ENCODE measurements at regions not wholly inside any gene's neighbourhood (a gene's known extent, or its start where the extent isn't known, plus 50 kb on each side); places are given as distances from the start of the nearest gene placed in this dataset.

- no peak overlapping the region for H3K23ac ChIP-seq (ENCODE audit: insufficient read length, low read depth, low read length)
- H3K14ac ChIP-seq (ENCODE audit: insufficient read depth, low read length): no peak overlapping the region
- peak overlapping the region in 2 of 3 experiments; percentile 5 to 13; a peak in 2 of 7 replicates for H3K27ac Mint-ChIP-seq
- H3K79me2 ChIP-seq (ENCODE audit: insufficient read depth, low read length): no peaks in the 10 kb centered on the region
- H2BK12ac ChIP-seq (ENCODE audit: insufficient read length, low read depth, low read length): no peak overlapping the region
- WGBS (ENCODE audit: extremely low coverage, insufficient read length, low lambda C conversion rate): no CpG with 5 or more reads among the region's 10 CpGs
- H3K23me2 ChIP-seq (ENCODE audit: insufficient read length, low read depth, low read length, poor library complexity, severe bottlenecking): no peaks in the 10 kb centered on the region
- H3K9me3 Mint-ChIP-seq: no peaks in the 10 kb centered on the region
- no peaks in the 10 kb centered on the region for H4K20me1 ChIP-seq (ENCODE audit: control insufficient read depth, insufficient read depth, insufficient read length)
- H3K9ac ChIP-seq (ENCODE audit: extremely low read depth, insufficient read length, low read length): no peak overlapping the region
- H4K5ac ChIP-seq (ENCODE audit: insufficient read length, low read depth, low read length): no peak overlapping the region
- H2BK20ac ChIP-seq (ENCODE audit: low read depth, low read length, poor library complexity, severe bottlenecking): no peak overlapping the region
- H2AK5ac ChIP-seq (ENCODE audit: insufficient read length, low read length): no peak overlapping the region
- peaks cover 11% of the 10 kb centered on the region in 2 experiments; a peak in 3 of 4 replicates for H3K4me1 Mint-ChIP-seq
- no peaks in the 10 kb centered on the region for H3K27me3 ChIP-seq (ENCODE audit: insufficient read depth, low read length)
- no peak overlapping the region for H4K8ac ChIP-seq (replicated peaks; ENCODE audit: insufficient read length, low read depth, low read length)
- no peak overlapping the region for H2BK15ac ChIP-seq (ENCODE audit: low read depth, low read length)
- no peak overlapping the region for H2AFZ ChIP-seq (ENCODE audit: low read length)
- no peaks in the 10 kb centered on the region for H3K9me3 ChIP-seq (ENCODE audit: control insufficient read depth, low read depth, low read length)
- H3K4ac ChIP-seq (ENCODE audit: low read depth, low read length): no peak overlapping the region
- H2BK120ac ChIP-seq (ENCODE audit: low read depth, low read length, poor library complexity, severe bottlenecking): no peak overlapping the region
- no peaks in the 10 kb centered on the region for H3K36me3 Mint-ChIP-seq (ENCODE audit: insufficient read depth in 1 of 3, low read depth in 3 of 3)
- H2BK5ac ChIP-seq (ENCODE audit: insufficient read length, low read length): no peak overlapping the region
- no peak overlapping the region for H3K4me3 Mint-ChIP-seq
- H3T11ph ChIP-seq (ENCODE audit: low read length): no peak overlapping the region
- H3K27me3 Mint-ChIP-seq (ENCODE audit: low read depth): no peaks in the 10 kb centered on the region
- H3K4me1 ChIP-seq (ENCODE audit: insufficient read depth, low read length): no peaks in the 10 kb centered on the region
- H3K4me2 ChIP-seq (ENCODE audit: insufficient read depth, insufficient read length, low read length): no peak overlapping the region
- H3K56ac ChIP-seq (ENCODE audit: insufficient read length, low read depth, low read length): no peak overlapping the region
- no peak overlapping the region for H3K27ac ChIP-seq (ENCODE audit: insufficient read length, low read depth, low read length)
- no peaks in the 10 kb centered on the region for H3K79me1 ChIP-seq (ENCODE audit: insufficient read depth, low read depth, low read length, poor library complexity, severe bottlenecking)
- no peak overlapping the region for H3K18ac ChIP-seq (ENCODE audit: insufficient read length, low read depth, low read length)
- TF ChIP-seq, protein P1, sequence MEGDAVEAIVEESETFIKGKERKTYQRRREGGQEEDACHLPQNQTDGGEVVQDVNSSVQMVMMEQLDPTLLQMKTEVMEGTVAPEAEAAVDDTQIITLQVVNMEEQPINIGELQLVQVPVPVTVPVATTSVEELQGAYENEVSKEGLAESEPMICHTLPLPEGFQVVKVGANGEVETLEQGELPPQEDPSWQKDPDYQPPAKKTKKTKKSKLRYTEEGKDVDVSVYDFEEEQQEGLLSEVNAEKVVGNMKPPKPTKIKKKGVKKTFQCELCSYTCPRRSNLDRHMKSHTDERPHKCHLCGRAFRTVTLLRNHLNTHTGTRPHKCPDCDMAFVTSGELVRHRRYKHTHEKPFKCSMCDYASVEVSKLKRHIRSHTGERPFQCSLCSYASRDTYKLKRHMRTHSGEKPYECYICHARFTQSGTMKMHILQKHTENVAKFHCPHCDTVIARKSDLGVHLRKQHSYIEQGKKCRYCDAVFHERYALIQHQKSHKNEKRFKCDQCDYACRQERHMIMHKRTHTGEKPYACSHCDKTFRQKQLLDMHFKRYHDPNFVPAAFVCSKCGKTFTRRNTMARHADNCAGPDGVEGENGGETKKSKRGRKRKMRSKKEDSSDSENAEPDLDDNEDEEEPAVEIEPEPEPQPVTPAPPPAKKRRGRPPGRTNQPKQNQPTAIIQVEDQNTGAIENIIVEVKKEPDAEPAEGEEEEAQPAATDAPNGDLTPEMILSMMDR (conservative IDR thresholded peaks at IDR 0.05): no peak
- no peak overlapping the region for H4K91ac ChIP-seq (ENCODE audit: insufficient read length, low read depth, low read length)
- DNase-seq: no peak
These were observed 177.6 kb downstream of the HHIPL2 start for GRCh38 chr1:222370081-222370912.
